ENCODE measurements at regions not wholly inside any gene's neighbourhood (a gene's known extent, or its start where the extent isn't known, plus 50 kb on each side); places are given as distances from the start of the nearest gene placed in this dataset.

- TF ChIP-seq CTCF (IDR thresholded peaks at IDR 0.05; ENCODE audit: low read length) (no peak), EZH2phosphoT487 (IDR thresholded peaks at IDR 0.05; ENCODE audit: low read length) (no peak)
These were observed 68.5 kb downstream of the ADM start for GRCh38 chr11:10373340-10373739.
